ENCODE measurements at regions not wholly inside any gene's neighbourhood (a gene's known extent, or its start where the extent isn't known, plus 50 kb on each side); places are given as distances from the start of the nearest gene placed in this dataset.

- TF ChIP-seq CTCF (IDR thresholded peaks at IDR 0.05) (no peak), POLR2AphosphoS5 (IDR thresholded peaks at IDR 0.05) (no peak), EP300 (IDR thresholded peaks at IDR 0.05) (no peak), POLR2A (IDR thresholded peaks at IDR 0.05) (no peak)
Measured at GRCh38 chr20:24254480-24254879, 214.9 kb upstream of the SYNDIG1 start.

Measured in sigmoid colon (tissue), 4 donors.